ENCODE measurements at regions not wholly inside any gene's neighbourhood (a gene's known extent, or its start where the extent isn't known, plus 50 kb on each side); places are given as distances from the start of the nearest gene placed in this dataset.

DNA sequence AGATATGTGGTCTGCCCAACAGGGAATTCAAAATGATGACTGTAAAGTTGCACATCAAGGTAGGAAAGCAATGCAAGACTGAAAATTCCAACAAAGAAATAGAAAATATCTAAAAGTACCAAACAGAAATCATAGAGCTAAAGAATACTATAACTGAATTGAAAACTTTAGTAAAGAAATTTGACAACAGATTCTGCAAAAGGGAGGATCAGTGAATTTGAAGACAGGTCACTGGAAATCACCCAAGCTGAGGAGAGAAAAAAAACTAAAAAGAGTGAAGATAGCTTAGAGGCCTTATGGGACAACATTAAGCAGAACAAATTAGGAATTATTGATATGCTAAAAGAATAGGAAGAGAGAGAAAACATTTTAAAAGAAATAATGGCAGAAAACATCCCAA lies 240.6 kb downstream of the SNX13 start:
- no peak overlapping the region for H3K4me3 ChIP-seq (ENCODE audit: low read length)
- peaks cover 6% of the 10 kb centered on the region for H3K9me3 ChIP-seq (ENCODE audit: low read length)
- TF ChIP-seq EZH2 (IDR thresholded peaks at IDR 0.05; ENCODE audit: borderline replicate concordance, insufficient read depth, low read length, poor library complexity, severe bottlenecking) (no peak), MXI1 (conservative IDR thresholded peaks at IDR 0.05; ENCODE audit: poor library complexity, severe bottlenecking) (no peak), TAF1 (IDR thresholded peaks at IDR 0.05; ENCODE audit: low read depth) (no peak), RAD21 (conservative IDR thresholded peaks at IDR 0.05) (no peak), POLR2AphosphoS5 (IDR thresholded peaks at IDR 0.05) (no peak), EP300 (conservative IDR thresholded peaks at IDR 0.05; ENCODE audit: poor library complexity, severe bottlenecking) (no peak), SMC3 (conservative IDR thresholded peaks at IDR 0.05; ENCODE audit: poor library complexity) (no peak)
- TF ChIP-seq, protein P1, sequence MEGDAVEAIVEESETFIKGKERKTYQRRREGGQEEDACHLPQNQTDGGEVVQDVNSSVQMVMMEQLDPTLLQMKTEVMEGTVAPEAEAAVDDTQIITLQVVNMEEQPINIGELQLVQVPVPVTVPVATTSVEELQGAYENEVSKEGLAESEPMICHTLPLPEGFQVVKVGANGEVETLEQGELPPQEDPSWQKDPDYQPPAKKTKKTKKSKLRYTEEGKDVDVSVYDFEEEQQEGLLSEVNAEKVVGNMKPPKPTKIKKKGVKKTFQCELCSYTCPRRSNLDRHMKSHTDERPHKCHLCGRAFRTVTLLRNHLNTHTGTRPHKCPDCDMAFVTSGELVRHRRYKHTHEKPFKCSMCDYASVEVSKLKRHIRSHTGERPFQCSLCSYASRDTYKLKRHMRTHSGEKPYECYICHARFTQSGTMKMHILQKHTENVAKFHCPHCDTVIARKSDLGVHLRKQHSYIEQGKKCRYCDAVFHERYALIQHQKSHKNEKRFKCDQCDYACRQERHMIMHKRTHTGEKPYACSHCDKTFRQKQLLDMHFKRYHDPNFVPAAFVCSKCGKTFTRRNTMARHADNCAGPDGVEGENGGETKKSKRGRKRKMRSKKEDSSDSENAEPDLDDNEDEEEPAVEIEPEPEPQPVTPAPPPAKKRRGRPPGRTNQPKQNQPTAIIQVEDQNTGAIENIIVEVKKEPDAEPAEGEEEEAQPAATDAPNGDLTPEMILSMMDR (IDR thresholded peaks at IDR 0.05; ENCODE audit: poor library complexity, severe bottlenecking) = no peak
- TF ChIP-seq, protein P2, sequence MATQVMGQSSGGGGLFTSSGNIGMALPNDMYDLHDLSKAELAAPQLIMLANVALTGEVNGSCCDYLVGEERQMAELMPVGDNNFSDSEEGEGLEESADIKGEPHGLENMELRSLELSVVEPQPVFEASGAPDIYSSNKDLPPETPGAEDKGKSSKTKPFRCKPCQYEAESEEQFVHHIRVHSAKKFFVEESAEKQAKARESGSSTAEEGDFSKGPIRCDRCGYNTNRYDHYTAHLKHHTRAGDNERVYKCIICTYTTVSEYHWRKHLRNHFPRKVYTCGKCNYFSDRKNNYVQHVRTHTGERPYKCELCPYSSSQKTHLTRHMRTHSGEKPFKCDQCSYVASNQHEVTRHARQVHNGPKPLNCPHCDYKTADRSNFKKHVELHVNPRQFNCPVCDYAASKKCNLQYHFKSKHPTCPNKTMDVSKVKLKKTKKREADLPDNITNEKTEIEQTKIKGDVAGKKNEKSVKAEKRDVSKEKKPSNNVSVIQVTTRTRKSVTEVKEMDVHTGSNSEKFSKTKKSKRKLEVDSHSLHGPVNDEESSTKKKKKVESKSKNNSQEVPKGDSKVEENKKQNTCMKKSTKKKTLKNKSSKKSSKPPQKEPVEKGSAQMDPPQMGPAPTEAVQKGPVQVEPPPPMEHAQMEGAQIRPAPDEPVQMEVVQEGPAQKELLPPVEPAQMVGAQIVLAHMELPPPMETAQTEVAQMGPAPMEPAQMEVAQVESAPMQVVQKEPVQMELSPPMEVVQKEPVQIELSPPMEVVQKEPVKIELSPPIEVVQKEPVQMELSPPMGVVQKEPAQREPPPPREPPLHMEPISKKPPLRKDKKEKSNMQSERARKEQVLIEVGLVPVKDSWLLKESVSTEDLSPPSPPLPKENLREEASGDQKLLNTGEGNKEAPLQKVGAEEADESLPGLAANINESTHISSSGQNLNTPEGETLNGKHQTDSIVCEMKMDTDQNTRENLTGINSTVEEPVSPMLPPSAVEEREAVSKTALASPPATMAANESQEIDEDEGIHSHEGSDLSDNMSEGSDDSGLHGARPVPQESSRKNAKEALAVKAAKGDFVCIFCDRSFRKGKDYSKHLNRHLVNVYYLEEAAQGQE (IDR thresholded peaks at IDR 0.05; ENCODE audit: borderline replicate concordance) = no peak
- no peaks in the 10 kb centered on the region for H3F3A ChIP-seq (ENCODE audit: insufficient read depth, low read length, poor library complexity, severe bottlenecking)
- no peaks in the 10 kb centered on the region for H3K36me3 ChIP-seq (ENCODE audit: insufficient read depth, low read length)
- no peak overlapping the region for H3K27ac ChIP-seq (ENCODE audit: low read length)
- H3K4me2 ChIP-seq (ENCODE audit: low read length) = no peak overlapping the region
- H3K9ac ChIP-seq (ENCODE audit: low read length) = no peak overlapping the region
- H3K79me2 ChIP-seq (replicated peaks; ENCODE audit: insufficient read depth, low read length) = no peaks in the 10 kb centered on the region
- no peaks in the 10 kb centered on the region for H3K27me3 ChIP-seq (ENCODE audit: insufficient read depth, low read depth, low read length)
- H3K9me2 ChIP-seq (ENCODE audit: insufficient read depth, low read length) = no peaks in the 10 kb centered on the region
- no peak overlapping the region for H2AFZ ChIP-seq (ENCODE audit: low read depth, low read length)
- no peaks in the 10 kb centered on the region for H4K20me1 ChIP-seq (ENCODE audit: insufficient read depth)

DNA sequence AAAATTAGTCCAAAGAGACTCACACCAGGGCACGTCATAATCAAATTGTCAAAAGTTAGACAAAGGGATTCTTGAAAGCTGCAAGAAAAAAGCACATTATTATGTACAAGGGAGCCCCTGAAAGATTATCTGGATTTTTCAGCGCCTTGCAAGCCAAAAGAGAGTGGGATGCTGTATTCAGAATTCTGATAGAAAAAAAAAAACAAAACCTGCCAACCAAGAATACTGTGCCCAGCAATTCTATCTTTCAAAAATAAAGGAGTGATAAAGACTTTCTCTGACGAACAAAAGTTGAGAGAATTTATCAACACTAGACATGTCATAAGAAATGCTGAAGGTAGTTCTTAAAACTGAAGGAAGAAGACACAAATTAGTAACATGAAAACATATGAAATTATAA lies 240.2 kb downstream of the SNX13 start:
- no peaks in the 10 kb centered on the region for H4K20me1 ChIP-seq (ENCODE audit: insufficient read depth)
- no peak overlapping the region for H2AFZ ChIP-seq (ENCODE audit: low read depth, low read length)
- TF ChIP-seq POLR2AphosphoS5 (IDR thresholded peaks at IDR 0.05) (no peak), SMC3 (conservative IDR thresholded peaks at IDR 0.05; ENCODE audit: poor library complexity) (no peak), EP300 (conservative IDR thresholded peaks at IDR 0.05; ENCODE audit: poor library complexity, severe bottlenecking) (no peak), MXI1 (conservative IDR thresholded peaks at IDR 0.05; ENCODE audit: poor library complexity, severe bottlenecking) (no peak), RAD21 (conservative IDR thresholded peaks at IDR 0.05) (no peak), TAF1 (IDR thresholded peaks at IDR 0.05; ENCODE audit: low read depth) (no peak)
- TF ChIP-seq, protein P1 (IDR thresholded peaks at IDR 0.05; ENCODE audit: poor library complexity, severe bottlenecking) = no peak
- TF ChIP-seq, protein P2 (IDR thresholded peaks at IDR 0.05; ENCODE audit: borderline replicate concordance) = no peak
- H3K9me2 ChIP-seq (ENCODE audit: insufficient read depth, low read length) = no peaks in the 10 kb centered on the region
- H3K4me2 ChIP-seq (ENCODE audit: low read length) = no peak overlapping the region
- no peaks in the 10 kb centered on the region for H3K79me2 ChIP-seq (replicated peaks; ENCODE audit: insufficient read depth, low read length)
- no peak overlapping the region for H3K27ac ChIP-seq (ENCODE audit: low read length)
- no peaks in the 10 kb centered on the region for H3K36me3 ChIP-seq (ENCODE audit: insufficient read depth, low read length)
- H3K9ac ChIP-seq (ENCODE audit: low read length) = no peak overlapping the region
- no peaks in the 10 kb centered on the region for H3F3A ChIP-seq (ENCODE audit: insufficient read depth, low read length, poor library complexity, severe bottlenecking)
- peaks cover 6% of the 10 kb centered on the region for H3K9me3 ChIP-seq (ENCODE audit: low read length)
- H3K27me3 ChIP-seq (ENCODE audit: insufficient read depth, low read depth, low read length) = no peaks in the 10 kb centered on the region
- H3K4me3 ChIP-seq (ENCODE audit: low read length) = no peak overlapping the region
